ENCODE measurements at regions not wholly inside any gene's neighbourhood (a gene's known extent, or its start where the extent isn't known, plus 50 kb on each side); places are given as distances from the start of the nearest gene placed in this dataset.

- Histone ChIP-seq H3K36me3 (no peaks in the 10 kb centered on the region), H3K9me3 (no peaks in the 10 kb centered on the region), H3K4me3 (no peak overlapping the region), H3K4me1 (no peaks in the 10 kb centered on the region), H3K27ac (no peak overlapping the region), H3K27me3 (peaks cover 0 to 88% (median 70%) of the 10 kb centered on the region in 7 donors)
- intact Hi-C loops (cut with DNase I) = no loop called here
- TF ChIP-seq CTCF (IDR thresholded peaks at IDR 0.05) = no peak
- ATAC-seq (no peak), DNase-seq (no peak)
- WGBS, 2 donors = 77 to 79% methylated on average over 25 of the region's 25 CpGs
Observed at GRCh38 chr13:112131081-112131712, 64.2 kb downstream of the SOX1 start.

- 73 to 84% methylated on average over 11 of the region's 11 CpGs for WGBS, 2 donors
- DNase-seq = no peak
- Histone ChIP-seq H3K4me3 (no peak overlapping the region), H3K27me3 (peaks cover 0 to 86% (median 69%) of the 10 kb centered on the region in 7 donors), H3K4me1 (no peaks in the 10 kb centered on the region), H3K9me3 (no peaks in the 10 kb centered on the region), H3K36me3 (no peaks in the 10 kb centered on the region), H3K27ac (no peak overlapping the region)
- ATAC-seq = no peak
- intact Hi-C loops (cut with DNase I) = no loop called here
- TF ChIP-seq CTCF (IDR thresholded peaks at IDR 0.05) = no peak
Observed at GRCh38 chr13:112131713-112132113, 64.8 kb downstream of the SOX1 start.

- Histone ChIP-seq H3K4me1 (no peaks in the 10 kb centered on the region), H3K4me3 (no peak overlapping the region), H3K9me3 (no peaks in the 10 kb centered on the region), H3K36me3 (no peaks in the 10 kb centered on the region), H3K27me3 (peaks cover 0 to 86% (median 71%) of the 10 kb centered on the region in 7 donors), H3K27ac (no peak overlapping the region)
- no peak for TF ChIP-seq CTCF (IDR thresholded peaks at IDR 0.05)
- DNase-seq = no peak
- intact Hi-C loops (cut with DNase I) = no loop called here
- no peak for ATAC-seq
- 79 to 83% methylated on average over 17 of the region's 17 CpGs for WGBS, 2 donors
Observed at GRCh38 chr13:112132142-112132541, 65.2 kb downstream of the SOX1 start.

GRCh38 chr13:112132619-112133018, 65.7 kb downstream of the SOX1 start:
- Histone ChIP-seq H3K27ac (no peak overlapping the region), H3K27me3 (peaks cover 0 to 86% (median 68%) of the 10 kb centered on the region in 7 donors), H3K4me3 (no peak overlapping the region), H3K4me1 (no peaks in the 10 kb centered on the region), H3K9me3 (no peaks in the 10 kb centered on the region), H3K36me3 (no peaks in the 10 kb centered on the region)
- no peak for TF ChIP-seq CTCF (IDR thresholded peaks at IDR 0.05)
- DNase-seq (no peak), ATAC-seq (no peak)
- intact Hi-C loops (cut with DNase I) = no loop called here
- 81 to 82% methylated on average over 9 of the region's 9 CpGs for WGBS, 2 donors
